K562 (cell line): ENCODE measurements at regions not wholly inside any gene's neighbourhood (a gene's known extent, or its start where the extent isn't known, plus 50 kb on each side); places are given as distances from the start of the nearest gene placed in this dataset.

Experiments used
- ATAC-seq: fragments of 200-7000 bp; cut with Tn5 transposase; 3 replicates; pipeline ENCODE4 v1.9.1; 2020; ENCODE audit warnings: moderate library complexity
- BruUV-seq: library from RNA; stranded (reverse); fragments of 400-500 nt; replicated peaks from 2 replicates; lab custom pipeline; 2021; lab: Mats Ljungman, UMichigan
- CTCF ChIA-PET: fragments of 300-600 bp; formaldehyde crosslinking; extraction: SDS; loops from one replicate; lab custom pipeline; 2021; ENCODE audit warnings: low intra/inter-chr PET ratio; lab: Yijun Ruan, JAX
- POLR2A ChIA-PET: fragments of 300-600, 350-650 bp; sonication (Branson Sonifier 250); formaldehyde crosslinking; extraction: SDS; loops from one replicate; lab custom pipeline; 2021; ENCODE audit warnings: antibody characterized with exemption, inconsistent platforms; lab: Yijun Ruan, JAX
- DNase-seq, 4 experiments: peaks; one replicate each; pipeline versions ENCODE4 v3.0.0 to v3.0.0-alpha.2; 2011 to 2018; ENCODE audit warnings: low spot score in 3 of 4, mixed read lengths in 3 of 4; ENCODE audit errors: extremely low read depth in 1 of 4
- FAIRE-seq: peaks from 2 replicates; lab custom pipeline; 2011; peaks lifted over from hg19 to GRCh38; lab: Jason Lieb, UNC
- H2AFZ ChIP-seq: 2 replicates; pipeline ENCODE4 v1.6.0; 2011; ENCODE audit warnings: low read depth, low read length, control low read depth, inconsistent platforms
- H3K27ac ChIP-seq: fragments of 200-600 bp; 3 replicates; pipeline ENCODE4 v1.8.0; 2011; ENCODE audit warnings: low read depth, mild to moderate bottlenecking, control low read depth, inconsistent platforms, low read length, moderate library complexity, mixed read lengths; ENCODE audit errors: extremely low read depth
- H3K27me3 ChIP-seq, 2 experiments: fragments of 300-600 bp in 1 of 2; 2 replicates in 1 of 2; 3 replicates in 1 of 2; pipeline versions ENCODE4 v1.6.0 to v1.8.0; 2011; ENCODE audit warnings: inconsistent platforms in 2 of 2, low read length in 2 of 2, mild to moderate bottlenecking in 1 of 2, mixed read lengths in 1 of 2, moderate library complexity in 1 of 2; ENCODE audit not compliant: control insufficient read depth in 2 of 2, insufficient read depth in 2 of 2
- H3K36me3 ChIP-seq: fragments of 300-600 bp; 3 replicates; pipeline ENCODE4 v1.8.0; 2011; ENCODE audit warnings: mild to moderate bottlenecking, low read length, inconsistent platforms; ENCODE audit not compliant: control insufficient read depth, insufficient read depth
- H3K4me1 ChIP-seq, 2 experiments: fragments of 200-600 bp in 1 of 2; replicated peaks in 1 of 2; 2 replicates in 1 of 2; 3 replicates in 1 of 2; pipeline versions ENCODE4 v1.5.1 to v1.8.0; 2011; ENCODE audit warnings: inconsistent platforms in 2 of 2, low read length in 2 of 2, mild to moderate bottlenecking in 1 of 2, mixed read lengths in 1 of 2, moderate library complexity in 1 of 2; ENCODE audit not compliant: control insufficient read depth in 2 of 2, insufficient read depth in 2 of 2
- H3K4me2 ChIP-seq: 2 replicates; pipeline ENCODE4 v1.6.1; 2011; ENCODE audit warnings: low read length, control low read depth, inconsistent platforms, mixed read lengths; ENCODE audit not compliant: insufficient read depth
- H3K4me3 ChIP-seq: fragments of 200-600 bp; sonication (generic), shearing (Covaris generic); 2 replicates; pipeline ENCODE4 v1.5.1; 2016; ENCODE audit warnings: control low read depth, inconsistent platforms
- H3K79me2 ChIP-seq: fragments of 200-600 bp; 3 replicates; pipeline ENCODE4 v1.8.0; 2011; ENCODE audit warnings: low read length, inconsistent platforms; ENCODE audit not compliant: control insufficient read depth, insufficient read depth
- H3K9ac ChIP-seq, 2 experiments: 2 replicates each; pipeline versions ENCODE4 v1.6.0 to v1.6.1; 2011; ENCODE audit warnings: low read depth in 2 of 2, low read length in 2 of 2, control low read depth in 1 of 2, inconsistent platforms in 1 of 2, mild to moderate bottlenecking in 1 of 2, mixed read lengths in 1 of 2; ENCODE audit not compliant: insufficient read depth in 1 of 2
- H3K9me1 ChIP-seq: one replicate; pipeline ENCODE4 v1.6.0; 2011; ENCODE audit warnings: inconsistent platforms, mild to moderate bottlenecking, low read length, moderate library complexity; ENCODE audit not compliant: control insufficient read depth, insufficient read depth
- H3K9me3 ChIP-seq: replicated peaks from 2 replicates; pipeline ENCODE4 v1.5.1; 2011; ENCODE audit warnings: low read depth, low read length, inconsistent platforms; ENCODE audit not compliant: control insufficient read depth, insufficient read depth
- H4K20me1 ChIP-seq: replicated peaks from 2 replicates; pipeline ENCODE4 v1.6.1; 2011; ENCODE audit warnings: low read length, inconsistent platforms, mixed read lengths; ENCODE audit not compliant: control insufficient read depth, insufficient read depth
- DDX20 ChIP-seq: fragments of 450-650 bp; IDR thresholded peaks from 2 replicates; pipeline ENCODE4 v1.6.1; 2016; ENCODE audit warnings: missing genetic modification characterization, low read depth, mild to moderate bottlenecking, missing compliant biosample characterization, moderate library complexity
- SAFB2 ChIP-seq: fragments of 200-400 bp; formaldehyde crosslinking; IDR thresholded peaks from 2 replicates; pipeline ENCODE4 v1.6.1; 2018; ENCODE audit warnings: borderline replicate concordance, low read length, low read depth, moderate library complexity; ENCODE audit not compliant: severe bottlenecking
- SMARCE1 ChIP-seq: fragments of 450-650 bp; IDR thresholded peaks from 2 replicates; pipeline ENCODE4 v1.7.1; 2016; ENCODE audit warnings: mild to moderate bottlenecking
- U2AF1 ChIP-seq: fragments of 200-400 bp; formaldehyde crosslinking; optimal IDR thresholded peaks from 2 replicates; pipeline ENCODE3; 2017; ENCODE audit warnings: mild to moderate bottlenecking, low read depth, low read length, moderate library complexity
- ZNF121 ChIP-seq: sonication (generic); formaldehyde crosslinking; conservative IDR thresholded peaks from 2 replicates; pipeline ENCODE4 v1.8.0; 2022; ENCODE audit warnings: missing genetic modification reagents
- ZNF77 ChIP-seq: fragments of 250-450 bp; sonication (Bioruptor Pico); IDR thresholded peaks from 2 replicates; pipeline ENCODE4 v1.5.0; 2020
- WGBS: fragments of 100-300 bp; shearing (Covaris generic); methylation state at CpG from one replicate; pipeline ENCODE4 v1.1.6; 2016; ENCODE audit warnings: low coverage, mixed read lengths; ENCODE audit not compliant: insufficient coverage; ENCODE audit errors: missing lambda C conversion rate; 5-methylcytosine and 5-hydroxymethylcytosine counted together
- in situ Hi-C: fragments of 300-500 bp; cut with MboI; formaldehyde crosslinking; loops from 4 replicates; pipeline ENCODE4 v1.15.0; 2018; ENCODE audit warnings: inconsistent platforms, mixed read lengths
- intact Hi-C: fragments of 100-400 bp; cut with micrococcal nuclease; formaldehyde crosslinking; loops from 2 replicates; pipeline ENCODE4 v1.14.2; 2022

DNA sequence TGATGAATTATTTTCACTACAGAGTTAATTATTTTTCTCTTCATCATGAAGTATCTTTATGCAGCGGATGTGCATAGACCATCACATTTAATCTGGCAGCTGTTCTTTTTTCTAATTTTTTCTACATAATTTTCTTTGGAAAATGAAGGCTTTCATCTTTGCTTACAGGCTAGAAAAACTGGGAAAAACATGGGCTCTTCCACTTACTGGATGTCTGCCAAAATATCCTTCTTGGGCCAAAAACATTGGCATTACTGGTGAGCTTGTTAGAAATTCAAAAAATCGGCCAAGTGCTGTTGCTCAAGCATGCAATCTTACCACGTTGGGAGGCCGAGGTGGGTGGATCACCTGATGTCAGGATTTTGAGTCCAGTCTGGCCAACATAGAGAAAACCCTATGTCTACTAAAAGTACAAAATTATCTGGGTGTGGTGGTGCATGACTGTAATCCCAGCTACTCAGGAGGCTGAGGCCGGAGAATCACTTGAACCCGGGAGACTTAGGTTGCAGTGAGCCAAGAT lies 176.8 kb downstream of the ZNF737 start:
- Histone ChIP-seq H3K27ac (no peak overlapping the region), H3K36me3 (no peaks in the 10 kb centered on the region), H3K4me3 (no peak overlapping the region), H3K9ac (no peak overlapping the region), H3K9me1 (no peaks in the 10 kb centered on the region), H2AFZ (no peak overlapping the region), H3K27me3 (no peaks in the 10 kb centered on the region), H3K4me1 (no peaks in the 10 kb centered on the region), H4K20me1 (no peaks in the 10 kb centered on the region), H3K4me2 (no peak overlapping the region)
- ATAC-seq: no peak
- intact Hi-C loops: no loop called here
- FAIRE-seq: no peak
- BruUV-seq: no TSS peak
- POLR2A ChIA-PET: no interaction called here
- DNase-seq: no peak
- TF ChIP-seq U2AF1 (no peak), DDX20 (tag) (no peak), ZNF121 (CRISPR knock-in tag) (no peak), SAFB2 (no peak)
- TF ChIP-seq, all 486 proteins: peak for 0
- CTCF ChIA-PET: no interaction called here
- in situ Hi-C loops: no loop called here
- WGBS: 0% methylated on average over 6 of the region's 6 CpGs
- no peaks in the 10 kb centered on the region for H3K9me3 ChIP-seq
- H3K79me2 ChIP-seq: no peaks in the 10 kb centered on the region

DNA sequence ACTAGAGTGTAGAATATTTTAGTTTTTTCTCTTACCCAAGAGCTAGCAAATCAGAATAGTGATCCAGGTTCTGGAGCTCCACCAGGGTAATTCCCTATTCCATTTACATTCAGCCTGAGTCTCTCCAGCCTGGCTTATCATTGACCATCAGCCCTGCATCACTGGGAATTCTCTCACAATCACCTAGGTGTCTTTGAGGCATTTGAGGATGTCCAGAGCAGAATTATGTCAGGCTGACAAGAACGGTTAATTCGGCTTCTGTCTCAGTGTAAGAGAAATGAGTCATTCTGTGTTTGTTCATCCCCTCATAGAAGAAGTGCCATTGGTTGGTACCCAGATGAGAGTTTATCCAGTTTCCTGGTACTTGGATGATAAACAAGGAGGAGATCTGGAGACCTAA lies 180.5 kb downstream of the ZNF737 start:
- FAIRE-seq: no peak
- ChIA-PET POLR2A (no interaction called here), CTCF (no interaction called here)
- no peak for ATAC-seq
- no peak overlapping the region for H3K27ac ChIP-seq
- H3K4me2 ChIP-seq: no peak overlapping the region
- intact Hi-C loops: no loop called here
- H4K20me1 ChIP-seq: no peaks in the 10 kb centered on the region
- H3K4me1 ChIP-seq: no peaks in the 10 kb centered on the region
- H3K9me3 ChIP-seq: no peaks in the 10 kb centered on the region
- no peak overlapping the region for H2AFZ ChIP-seq
- no peaks in the 10 kb centered on the region for H3K9me1 ChIP-seq
- H3K36me3 ChIP-seq: no peaks in the 10 kb centered on the region
- H3K27me3 ChIP-seq: no peaks in the 10 kb centered on the region
- H3K4me3 ChIP-seq: no peak overlapping the region
- 3% methylated on average over 2 of the region's 2 CpGs for WGBS
- in situ Hi-C loops: no loop called here
- DNase-seq: no peak
- no peak overlapping the region for H3K9ac ChIP-seq
- BruUV-seq: no TSS peak
- H3K79me2 ChIP-seq: no peaks in the 10 kb centered on the region
- TF ChIP-seq SMARCE1: no peak
- TF ChIP-seq ZNF77 (CRISPR knock-in tag): no peak
